ENCODE measurements at regions not wholly inside any gene's neighbourhood (a gene's known extent, or its start where the extent isn't known, plus 50 kb on each side); places are given as distances from the start of the nearest gene placed in this dataset.
"Not testable (repeated sequence)": the region's sequence is repeated elsewhere in the genome, so short reads cannot be mapped to it uniquely, and the experiment has no call there.

GRCh38 chr12:23277831-23278230 is 652.9 kb downstream of the ETNK1 start:
- TF ChIP-seq, protein P1, sequence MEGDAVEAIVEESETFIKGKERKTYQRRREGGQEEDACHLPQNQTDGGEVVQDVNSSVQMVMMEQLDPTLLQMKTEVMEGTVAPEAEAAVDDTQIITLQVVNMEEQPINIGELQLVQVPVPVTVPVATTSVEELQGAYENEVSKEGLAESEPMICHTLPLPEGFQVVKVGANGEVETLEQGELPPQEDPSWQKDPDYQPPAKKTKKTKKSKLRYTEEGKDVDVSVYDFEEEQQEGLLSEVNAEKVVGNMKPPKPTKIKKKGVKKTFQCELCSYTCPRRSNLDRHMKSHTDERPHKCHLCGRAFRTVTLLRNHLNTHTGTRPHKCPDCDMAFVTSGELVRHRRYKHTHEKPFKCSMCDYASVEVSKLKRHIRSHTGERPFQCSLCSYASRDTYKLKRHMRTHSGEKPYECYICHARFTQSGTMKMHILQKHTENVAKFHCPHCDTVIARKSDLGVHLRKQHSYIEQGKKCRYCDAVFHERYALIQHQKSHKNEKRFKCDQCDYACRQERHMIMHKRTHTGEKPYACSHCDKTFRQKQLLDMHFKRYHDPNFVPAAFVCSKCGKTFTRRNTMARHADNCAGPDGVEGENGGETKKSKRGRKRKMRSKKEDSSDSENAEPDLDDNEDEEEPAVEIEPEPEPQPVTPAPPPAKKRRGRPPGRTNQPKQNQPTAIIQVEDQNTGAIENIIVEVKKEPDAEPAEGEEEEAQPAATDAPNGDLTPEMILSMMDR (IDR thresholded peaks at IDR 0.05; ENCODE audit: low read depth, low read length): no peak
- no peak for DNase-seq (ENCODE audit: extremely low read depth, low read depth)

DNA sequence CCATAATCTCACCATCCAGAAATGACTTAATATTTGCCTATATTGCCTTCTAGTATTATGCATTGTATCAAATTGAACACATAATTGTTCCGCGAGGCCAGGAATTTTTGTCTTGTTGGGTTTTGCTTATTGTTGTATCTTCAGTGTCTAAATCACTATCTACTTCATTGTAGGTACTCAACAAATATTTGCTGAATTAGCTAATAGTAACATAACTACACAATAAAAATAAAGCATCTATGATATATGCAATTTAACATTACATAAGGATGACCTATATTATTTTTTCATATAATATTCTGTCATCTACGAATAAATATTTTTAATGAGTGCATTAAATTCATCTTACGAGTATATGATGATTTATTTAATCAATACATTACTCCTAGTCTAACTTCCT is 656.3 kb downstream of the ETNK1 start:
- TF ChIP-seq, protein P1 (IDR thresholded peaks at IDR 0.05; ENCODE audit: low read depth, low read length): no peak

GRCh38 chr12:23282701-23283100 is 657.7 kb downstream of the ETNK1 start:
- DNase-seq (ENCODE audit: extremely low read depth, low read depth): no peak
- TF ChIP-seq, protein P1 (IDR thresholded peaks at IDR 0.05; ENCODE audit: low read depth, low read length): no peak

More for the DNA sequence above, 656.3 kb downstream of the ETNK1 start:
- no peak for DNase-seq (ENCODE audit: extremely low read depth, low read depth)

GRCh38 chr12:23285764-23286530 is 661.0 kb downstream of the ETNK1 start:
- not testable (repeated sequence) for DNase-seq (ENCODE audit: extremely low read depth, low read depth)

- TF ChIP-seq, protein P1 (IDR thresholded peaks at IDR 0.05; ENCODE audit: low read depth, low read length): no peak
- DNase-seq (ENCODE audit: extremely low read depth, low read depth): no peak
These were observed 658.7 kb downstream of the SOX5 start for GRCh38 chr12:23290627-23291330.

- TF ChIP-seq, protein P1 (IDR thresholded peaks at IDR 0.05; ENCODE audit: low read depth, low read length): no peak
- no peak for DNase-seq (ENCODE audit: extremely low read depth, low read depth)
These were observed 646.2 kb downstream of the SOX5 start for GRCh38 chr12:23303220-23303619.

- no peak for DNase-seq (ENCODE audit: extremely low read depth, low read depth)
- TF ChIP-seq, protein P1 (IDR thresholded peaks at IDR 0.05; ENCODE audit: low read depth, low read length): no peak
These were observed 645.6 kb downstream of the SOX5 start for GRCh38 chr12:23303821-23304220.

All from AG09319 (cell line).